ENCODE measurements at regions not wholly inside any gene's neighbourhood (a gene's known extent, or its start where the extent isn't known, plus 50 kb on each side); places are given as distances from the start of the nearest gene placed in this dataset.

GRCh38 chr12:132399092-132400010 is 70.0 kb upstream of the GALNT9 start:
- TF ChIP-seq CTCF (IDR thresholded peaks at IDR 0.05), result no peak
- TF ChIP-seq EP300 (IDR thresholded peaks at IDR 0.05), result no peak
- no peak for TF ChIP-seq POLR2A (IDR thresholded peaks at IDR 0.05)
